Middle frontal gyrus (tissue), 1 donor: ENCODE measurements at regions not wholly inside any gene's neighbourhood (a gene's known extent, or its start where the extent isn't known, plus 50 kb on each side); places are given as distances from the start of the nearest gene placed in this dataset.

ENCODE experiments used
- DNase-seq: peaks from one replicate; pipeline ENCODE4 v3.0.0-alpha.2; 2015; ENCODE audit warnings: low spot score; ENCODE audit errors: extremely low spot score

GRCh38 chr4:107098401-107098800 is 62.3 kb upstream of the DKK2 start:
- DNase-seq: no peak

- no peak for DNase-seq
These were observed 58.9 kb upstream of the DKK2 start for GRCh38 chr4:107094976-107095375.

GRCh38 chr4:107094332-107094731 is 58.2 kb upstream of the DKK2 start:
- DNase-seq: no peak
